ENCODE measurements at regions not wholly inside any gene's neighbourhood (a gene's known extent, or its start where the extent isn't known, plus 50 kb on each side); places are given as distances from the start of the nearest gene placed in this dataset.

DNA sequence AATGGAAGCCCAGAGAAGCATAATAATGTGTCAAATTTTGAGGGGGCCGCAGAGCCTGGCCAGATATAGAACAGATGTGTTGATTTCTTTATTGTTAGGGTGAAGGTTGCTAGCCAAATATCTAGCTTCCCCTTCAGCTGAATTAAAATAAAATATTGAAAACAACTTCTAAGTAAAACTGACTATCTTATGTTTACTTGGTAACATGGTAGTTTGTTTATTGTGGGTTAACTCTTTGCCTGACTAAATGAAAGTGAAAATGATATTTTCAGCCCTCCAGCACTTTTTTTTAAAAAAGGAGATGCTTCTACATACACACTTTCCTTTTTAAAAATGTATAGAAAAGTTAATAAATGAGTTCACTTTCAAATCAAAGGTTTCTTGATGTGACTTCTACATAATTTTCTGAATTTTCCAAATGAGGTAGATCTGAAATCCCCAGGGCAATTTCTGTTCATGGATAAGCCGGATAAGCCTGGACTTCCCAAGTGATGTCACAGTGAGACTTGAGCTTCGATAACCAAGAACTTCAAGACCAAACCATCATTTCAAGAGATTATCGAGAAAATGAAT lies 172.1 kb upstream of the OLIG3 start:
- Histone ChIP-seq H4K91ac (ENCODE audit: insufficient read depth, low read depth, low read length) (no peak overlapping the region), H3K4me1 (ENCODE audit: control insufficient read depth, insufficient read depth, low read length) (no peaks in the 10 kb centered on the region), H3K36me3 (ENCODE audit: control insufficient read depth, insufficient read depth, low read length) (no peaks in the 10 kb centered on the region), H4K8ac (ENCODE audit: low read depth in 2 of 2, low read length in 2 of 2) (no peak overlapping the region), H3K9ac (ENCODE audit: low read depth, low read length) (no peak overlapping the region), H3K9me3 (ENCODE audit: control insufficient read depth, insufficient read depth, low read length) (no peaks in the 10 kb centered on the region), H2BK15ac (ENCODE audit: low read depth, low read length) (no peak overlapping the region), H2BK120ac (ENCODE audit: low read depth, low read length) (no peak overlapping the region), H3K4me2 (ENCODE audit: low read depth, low read length) (no peak overlapping the region), H4K5ac (ENCODE audit: low read depth, low read length) (no peak overlapping the region), H3K79me1 (ENCODE audit: low read depth in 1 of 2, low read length in 2 of 2) (no peaks in the 10 kb centered on the region), H3K4me3 (ENCODE audit: insufficient read depth, low read depth, low read length) (no peak overlapping the region), H4K20me1 (ENCODE audit: insufficient read depth, low read length) (no peaks in the 10 kb centered on the region), H3K27me3 (ENCODE audit: control insufficient read depth, insufficient read depth, low read length) (peaks cover 2% of the 10 kb centered on the region; the same call in 1 of the 2 replicates), H2AFZ (replicated peaks; ENCODE audit: low read length, poor library complexity) (no peak overlapping the region), H2BK5ac (ENCODE audit: low read depth, low read length, poor library complexity, severe bottlenecking) (no peak overlapping the region), H2BK20ac (ENCODE audit: low read depth, low read length) (no peak overlapping the region), H2AK5ac (ENCODE audit: low read depth, low read length) (no peak overlapping the region), H3K56ac (ENCODE audit: extremely low read depth, insufficient read depth, low read length) (no peak overlapping the region), H3K23ac (ENCODE audit: low read depth, low read length) (no peak overlapping the region), H3K18ac (ENCODE audit: low read depth, low read length) (no peak overlapping the region), H3K4ac (ENCODE audit: low read depth, low read length) (no peak overlapping the region), H3K9me1 (ENCODE audit: insufficient read depth, low read length) (no peaks in the 10 kb centered on the region), H3K14ac (replicated peaks; ENCODE audit: low read depth, low read length) (no peak overlapping the region), H2AK9ac (replicated peaks; ENCODE audit: low read depth, low read length, poor library complexity) (no peak overlapping the region), H3K27ac (ENCODE audit: insufficient read depth, low read length) (no peak overlapping the region)
- ChIA-PET CTCF (no interaction called here), POLR2A (ENCODE audit: unreplicated experiment) (no interaction called here)
- no TSS peak for BruUV-seq (replicated peaks)
- DNase-seq (no peak), ATAC-seq (ENCODE audit: low read depth) (no peak)
- dilution Hi-C loops (cut with HindIII; ENCODE audit: low sequenced_read_pairs, unreplicated experiment) (no loop called here), intact Hi-C loops (cut with micrococcal nuclease) (no loop called here), in situ Hi-C loops (cut with MboI; ENCODE audit: low sequenced_read_pairs) (no loop called here)
- WGBS, 2 experiments (ENCODE audit: extremely low coverage in 2 of 2, insufficient read length in 1 of 2) = no CpG with 5 or more reads among the region's 4 CpGs
- TF ChIP-seq BHLHE40 (IDR thresholded peaks at IDR 0.05; ENCODE audit: low read depth, low read length) (no peak), RAD21 (IDR thresholded peaks at IDR 0.05; ENCODE audit: low read length) (no peak), RFX5 (IDR thresholded peaks at IDR 0.05; ENCODE audit: low read depth, low read length) (no peak), RCOR1 (IDR thresholded peaks at IDR 0.05; ENCODE audit: insufficient replicate concordance, low read length) (no peak), MAZ (IDR thresholded peaks at IDR 0.05; ENCODE audit: borderline replicate concordance, low read depth, low read length) (no peak), MAFK (IDR thresholded peaks at IDR 0.05; ENCODE audit: low read depth, low read length) (no peak), FOS (IDR thresholded peaks at IDR 0.05; ENCODE audit: low read depth, low read length) (no peak), NFE2L2 (IDR thresholded peaks at IDR 0.05; ENCODE audit: low read depth, low read length) (no peak)
- TF ChIP-seq, protein P1, sequence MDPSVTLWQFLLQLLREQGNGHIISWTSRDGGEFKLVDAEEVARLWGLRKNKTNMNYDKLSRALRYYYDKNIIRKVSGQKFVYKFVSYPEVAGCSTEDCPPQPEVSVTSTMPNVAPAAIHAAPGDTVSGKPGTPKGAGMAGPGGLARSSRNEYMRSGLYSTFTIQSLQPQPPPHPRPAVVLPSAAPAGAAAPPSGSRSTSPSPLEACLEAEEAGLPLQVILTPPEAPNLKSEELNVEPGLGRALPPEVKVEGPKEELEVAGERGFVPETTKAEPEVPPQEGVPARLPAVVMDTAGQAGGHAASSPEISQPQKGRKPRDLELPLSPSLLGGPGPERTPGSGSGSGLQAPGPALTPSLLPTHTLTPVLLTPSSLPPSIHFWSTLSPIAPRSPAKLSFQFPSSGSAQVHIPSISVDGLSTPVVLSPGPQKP (IDR thresholded peaks at IDR 0.05; ENCODE audit: borderline replicate concordance, low read depth, low read length) = no peak
- TF ChIP-seq, protein P2, sequence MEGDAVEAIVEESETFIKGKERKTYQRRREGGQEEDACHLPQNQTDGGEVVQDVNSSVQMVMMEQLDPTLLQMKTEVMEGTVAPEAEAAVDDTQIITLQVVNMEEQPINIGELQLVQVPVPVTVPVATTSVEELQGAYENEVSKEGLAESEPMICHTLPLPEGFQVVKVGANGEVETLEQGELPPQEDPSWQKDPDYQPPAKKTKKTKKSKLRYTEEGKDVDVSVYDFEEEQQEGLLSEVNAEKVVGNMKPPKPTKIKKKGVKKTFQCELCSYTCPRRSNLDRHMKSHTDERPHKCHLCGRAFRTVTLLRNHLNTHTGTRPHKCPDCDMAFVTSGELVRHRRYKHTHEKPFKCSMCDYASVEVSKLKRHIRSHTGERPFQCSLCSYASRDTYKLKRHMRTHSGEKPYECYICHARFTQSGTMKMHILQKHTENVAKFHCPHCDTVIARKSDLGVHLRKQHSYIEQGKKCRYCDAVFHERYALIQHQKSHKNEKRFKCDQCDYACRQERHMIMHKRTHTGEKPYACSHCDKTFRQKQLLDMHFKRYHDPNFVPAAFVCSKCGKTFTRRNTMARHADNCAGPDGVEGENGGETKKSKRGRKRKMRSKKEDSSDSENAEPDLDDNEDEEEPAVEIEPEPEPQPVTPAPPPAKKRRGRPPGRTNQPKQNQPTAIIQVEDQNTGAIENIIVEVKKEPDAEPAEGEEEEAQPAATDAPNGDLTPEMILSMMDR (conservative IDR thresholded peaks at IDR 0.05; ENCODE audit: low read depth, low read length) = no peak
